ENCODE measurements at regions not wholly inside any gene's neighbourhood (a gene's known extent, or its start where the extent isn't known, plus 50 kb on each side); places are given as distances from the start of the nearest gene placed in this dataset.

DNA sequence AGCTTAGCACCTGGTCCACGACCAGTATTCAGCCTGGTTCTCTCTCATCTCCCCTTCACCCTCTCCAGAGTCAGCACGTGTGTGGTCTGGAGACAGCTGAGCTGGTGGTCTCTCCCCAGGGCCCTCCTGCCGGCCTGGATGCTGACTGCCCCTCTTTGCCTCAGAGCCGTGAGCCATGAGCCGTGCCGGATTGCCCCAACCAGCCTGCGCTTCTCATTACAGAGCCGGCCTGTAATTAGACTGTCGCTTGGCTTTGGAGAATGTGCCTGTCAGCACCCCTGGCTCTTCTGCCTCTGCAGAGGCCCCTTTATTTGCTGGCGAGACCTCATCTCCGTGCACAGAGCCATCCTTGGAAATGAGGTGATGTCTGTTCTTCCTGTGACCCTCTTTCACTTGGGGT, 118.7 kb upstream of the BOD1 start:
- Mint-ChIP-seq H3K4me3 (no peak overlapping the region), H3K27ac (no peak overlapping the region), H3K36me3 (0 out of 2 replicates have a peak, but pooled peaks cover 4% of the 10 kb centered on the region), H3K4me1 (peaks cover 9% of the 10 kb centered on the region), H3K27me3 (ENCODE audit: low read depth) (no peaks in the 10 kb centered on the region), H3K9me3 (no peaks in the 10 kb centered on the region)
- TF ChIP-seq, protein P1, sequence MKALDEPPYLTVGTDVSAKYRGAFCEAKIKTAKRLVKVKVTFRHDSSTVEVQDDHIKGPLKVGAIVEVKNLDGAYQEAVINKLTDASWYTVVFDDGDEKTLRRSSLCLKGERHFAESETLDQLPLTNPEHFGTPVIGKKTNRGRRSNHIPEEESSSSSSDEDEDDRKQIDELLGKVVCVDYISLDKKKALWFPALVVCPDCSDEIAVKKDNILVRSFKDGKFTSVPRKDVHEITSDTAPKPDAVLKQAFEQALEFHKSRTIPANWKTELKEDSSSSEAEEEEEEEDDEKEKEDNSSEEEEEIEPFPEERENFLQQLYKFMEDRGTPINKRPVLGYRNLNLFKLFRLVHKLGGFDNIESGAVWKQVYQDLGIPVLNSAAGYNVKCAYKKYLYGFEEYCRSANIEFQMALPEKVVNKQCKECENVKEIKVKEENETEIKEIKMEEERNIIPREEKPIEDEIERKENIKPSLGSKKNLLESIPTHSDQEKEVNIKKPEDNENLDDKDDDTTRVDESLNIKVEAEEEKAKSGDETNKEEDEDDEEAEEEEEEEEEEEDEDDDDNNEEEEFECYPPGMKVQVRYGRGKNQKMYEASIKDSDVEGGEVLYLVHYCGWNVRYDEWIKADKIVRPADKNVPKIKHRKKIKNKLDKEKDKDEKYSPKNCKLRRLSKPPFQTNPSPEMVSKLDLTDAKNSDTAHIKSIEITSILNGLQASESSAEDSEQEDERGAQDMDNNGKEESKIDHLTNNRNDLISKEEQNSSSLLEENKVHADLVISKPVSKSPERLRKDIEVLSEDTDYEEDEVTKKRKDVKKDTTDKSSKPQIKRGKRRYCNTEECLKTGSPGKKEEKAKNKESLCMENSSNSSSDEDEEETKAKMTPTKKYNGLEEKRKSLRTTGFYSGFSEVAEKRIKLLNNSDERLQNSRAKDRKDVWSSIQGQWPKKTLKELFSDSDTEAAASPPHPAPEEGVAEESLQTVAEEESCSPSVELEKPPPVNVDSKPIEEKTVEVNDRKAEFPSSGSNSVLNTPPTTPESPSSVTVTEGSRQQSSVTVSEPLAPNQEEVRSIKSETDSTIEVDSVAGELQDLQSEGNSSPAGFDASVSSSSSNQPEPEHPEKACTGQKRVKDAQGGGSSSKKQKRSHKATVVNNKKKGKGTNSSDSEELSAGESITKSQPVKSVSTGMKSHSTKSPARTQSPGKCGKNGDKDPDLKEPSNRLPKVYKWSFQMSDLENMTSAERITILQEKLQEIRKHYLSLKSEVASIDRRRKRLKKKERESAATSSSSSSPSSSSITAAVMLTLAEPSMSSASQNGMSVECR (CRISPR knock-in tag; IDR thresholded peaks at IDR 0.05; ENCODE audit: borderline replicate concordance), result no peak
- TF ChIP-seq, protein P2, sequence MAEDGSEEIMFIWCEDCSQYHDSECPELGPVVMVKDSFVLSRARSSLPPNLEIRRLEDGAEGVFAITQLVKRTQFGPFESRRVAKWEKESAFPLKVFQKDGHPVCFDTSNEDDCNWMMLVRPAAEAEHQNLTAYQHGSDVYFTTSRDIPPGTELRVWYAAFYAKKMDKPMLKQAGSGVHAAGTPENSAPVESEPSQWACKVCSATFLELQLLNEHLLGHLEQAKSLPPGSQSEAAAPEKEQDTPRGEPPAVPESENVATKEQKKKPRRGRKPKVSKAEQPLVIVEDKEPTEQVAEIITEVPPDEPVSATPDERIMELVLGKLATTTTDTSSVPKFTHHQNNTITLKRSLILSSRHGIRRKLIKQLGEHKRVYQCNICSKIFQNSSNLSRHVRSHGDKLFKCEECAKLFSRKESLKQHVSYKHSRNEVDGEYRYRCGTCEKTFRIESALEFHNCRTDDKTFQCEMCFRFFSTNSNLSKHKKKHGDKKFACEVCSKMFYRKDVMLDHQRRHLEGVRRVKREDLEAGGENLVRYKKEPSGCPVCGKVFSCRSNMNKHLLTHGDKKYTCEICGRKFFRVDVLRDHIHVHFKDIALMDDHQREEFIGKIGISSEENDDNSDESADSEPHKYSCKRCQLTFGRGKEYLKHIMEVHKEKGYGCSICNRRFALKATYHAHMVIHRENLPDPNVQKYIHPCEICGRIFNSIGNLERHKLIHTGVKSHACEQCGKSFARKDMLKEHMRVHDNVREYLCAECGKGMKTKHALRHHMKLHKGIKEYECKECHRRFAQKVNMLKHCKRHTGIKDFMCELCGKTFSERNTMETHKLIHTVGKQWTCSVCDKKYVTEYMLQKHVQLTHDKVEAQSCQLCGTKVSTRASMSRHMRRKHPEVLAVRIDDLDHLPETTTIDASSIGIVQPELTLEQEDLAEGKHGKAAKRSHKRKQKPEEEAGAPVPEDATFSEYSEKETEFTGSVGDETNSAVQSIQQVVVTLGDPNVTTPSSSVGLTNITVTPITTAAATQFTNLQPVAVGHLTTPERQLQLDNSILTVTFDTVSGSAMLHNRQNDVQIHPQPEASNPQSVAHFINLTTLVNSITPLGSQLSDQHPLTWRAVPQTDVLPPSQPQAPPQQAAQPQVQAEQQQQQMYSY (CRISPR knock-in tag; IDR thresholded peaks at IDR 0.05), result no peak
- TF ChIP-seq, protein P3, sequence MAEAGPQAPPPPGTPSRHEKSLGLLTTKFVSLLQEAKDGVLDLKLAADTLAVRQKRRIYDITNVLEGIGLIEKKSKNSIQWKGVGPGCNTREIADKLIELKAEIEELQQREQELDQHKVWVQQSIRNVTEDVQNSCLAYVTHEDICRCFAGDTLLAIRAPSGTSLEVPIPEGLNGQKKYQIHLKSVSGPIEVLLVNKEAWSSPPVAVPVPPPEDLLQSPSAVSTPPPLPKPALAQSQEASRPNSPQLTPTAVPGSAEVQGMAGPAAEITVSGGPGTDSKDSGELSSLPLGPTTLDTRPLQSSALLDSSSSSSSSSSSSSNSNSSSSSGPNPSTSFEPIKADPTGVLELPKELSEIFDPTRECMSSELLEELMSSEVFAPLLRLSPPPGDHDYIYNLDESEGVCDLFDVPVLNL (CRISPR knock-in tag; IDR thresholded peaks at IDR 0.05; ENCODE audit: borderline replicate concordance, low read depth), result no peak
- no peak for TF ChIP-seq ETV6 (CRISPR knock-in tag; IDR thresholded peaks at IDR 0.05)
- TF ChIP-seq ZNF232 (CRISPR knock-in tag; IDR thresholded peaks at IDR 0.05), result no peak
- TF ChIP-seq, protein P4, sequence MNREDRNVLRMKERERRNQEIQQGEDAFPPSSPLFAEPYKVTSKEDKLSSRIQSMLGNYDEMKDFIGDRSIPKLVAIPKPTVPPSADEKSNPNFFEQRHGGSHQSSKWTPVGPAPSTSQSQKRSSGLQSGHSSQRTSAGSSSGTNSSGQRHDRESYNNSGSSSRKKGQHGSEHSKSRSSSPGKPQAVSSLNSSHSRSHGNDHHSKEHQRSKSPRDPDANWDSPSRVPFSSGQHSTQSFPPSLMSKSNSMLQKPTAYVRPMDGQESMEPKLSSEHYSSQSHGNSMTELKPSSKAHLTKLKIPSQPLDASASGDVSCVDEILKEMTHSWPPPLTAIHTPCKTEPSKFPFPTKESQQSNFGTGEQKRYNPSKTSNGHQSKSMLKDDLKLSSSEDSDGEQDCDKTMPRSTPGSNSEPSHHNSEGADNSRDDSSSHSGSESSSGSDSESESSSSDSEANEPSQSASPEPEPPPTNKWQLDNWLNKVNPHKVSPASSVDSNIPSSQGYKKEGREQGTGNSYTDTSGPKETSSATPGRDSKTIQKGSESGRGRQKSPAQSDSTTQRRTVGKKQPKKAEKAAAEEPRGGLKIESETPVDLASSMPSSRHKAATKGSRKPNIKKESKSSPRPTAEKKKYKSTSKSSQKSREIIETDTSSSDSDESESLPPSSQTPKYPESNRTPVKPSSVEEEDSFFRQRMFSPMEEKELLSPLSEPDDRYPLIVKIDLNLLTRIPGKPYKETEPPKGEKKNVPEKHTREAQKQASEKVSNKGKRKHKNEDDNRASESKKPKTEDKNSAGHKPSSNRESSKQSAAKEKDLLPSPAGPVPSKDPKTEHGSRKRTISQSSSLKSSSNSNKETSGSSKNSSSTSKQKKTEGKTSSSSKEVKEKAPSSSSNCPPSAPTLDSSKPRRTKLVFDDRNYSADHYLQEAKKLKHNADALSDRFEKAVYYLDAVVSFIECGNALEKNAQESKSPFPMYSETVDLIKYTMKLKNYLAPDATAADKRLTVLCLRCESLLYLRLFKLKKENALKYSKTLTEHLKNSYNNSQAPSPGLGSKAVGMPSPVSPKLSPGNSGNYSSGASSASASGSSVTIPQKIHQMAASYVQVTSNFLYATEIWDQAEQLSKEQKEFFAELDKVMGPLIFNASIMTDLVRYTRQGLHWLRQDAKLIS (CRISPR knock-in tag; IDR thresholded peaks at IDR 0.05; ENCODE audit: borderline replicate concordance), result no peak
- TF ChIP-seq, protein P5, sequence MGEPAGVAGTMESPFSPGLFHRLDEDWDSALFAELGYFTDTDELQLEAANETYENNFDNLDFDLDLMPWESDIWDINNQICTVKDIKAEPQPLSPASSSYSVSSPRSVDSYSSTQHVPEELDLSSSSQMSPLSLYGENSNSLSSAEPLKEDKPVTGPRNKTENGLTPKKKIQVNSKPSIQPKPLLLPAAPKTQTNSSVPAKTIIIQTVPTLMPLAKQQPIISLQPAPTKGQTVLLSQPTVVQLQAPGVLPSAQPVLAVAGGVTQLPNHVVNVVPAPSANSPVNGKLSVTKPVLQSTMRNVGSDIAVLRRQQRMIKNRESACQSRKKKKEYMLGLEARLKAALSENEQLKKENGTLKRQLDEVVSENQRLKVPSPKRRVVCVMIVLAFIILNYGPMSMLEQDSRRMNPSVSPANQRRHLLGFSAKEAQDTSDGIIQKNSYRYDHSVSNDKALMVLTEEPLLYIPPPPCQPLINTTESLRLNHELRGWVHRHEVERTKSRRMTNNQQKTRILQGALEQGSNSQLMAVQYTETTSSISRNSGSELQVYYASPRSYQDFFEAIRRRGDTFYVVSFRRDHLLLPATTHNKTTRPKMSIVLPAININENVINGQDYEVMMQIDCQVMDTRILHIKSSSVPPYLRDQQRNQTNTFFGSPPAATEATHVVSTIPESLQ (CRISPR knock-in tag; IDR thresholded peaks at IDR 0.05), result no peak
- TF ChIP-seq, protein P6, sequence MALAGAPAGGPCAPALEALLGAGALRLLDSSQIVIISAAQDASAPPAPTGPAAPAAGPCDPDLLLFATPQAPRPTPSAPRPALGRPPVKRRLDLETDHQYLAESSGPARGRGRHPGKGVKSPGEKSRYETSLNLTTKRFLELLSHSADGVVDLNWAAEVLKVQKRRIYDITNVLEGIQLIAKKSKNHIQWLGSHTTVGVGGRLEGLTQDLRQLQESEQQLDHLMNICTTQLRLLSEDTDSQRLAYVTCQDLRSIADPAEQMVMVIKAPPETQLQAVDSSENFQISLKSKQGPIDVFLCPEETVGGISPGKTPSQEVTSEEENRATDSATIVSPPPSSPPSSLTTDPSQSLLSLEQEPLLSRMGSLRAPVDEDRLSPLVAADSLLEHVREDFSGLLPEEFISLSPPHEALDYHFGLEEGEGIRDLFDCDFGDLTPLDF (CRISPR knock-in tag; IDR thresholded peaks at IDR 0.05), result no peak
- TF ChIP-seq EMX1 (CRISPR knock-in tag; IDR thresholded peaks at IDR 0.05), result no peak
- TF ChIP-seq, protein P7, sequence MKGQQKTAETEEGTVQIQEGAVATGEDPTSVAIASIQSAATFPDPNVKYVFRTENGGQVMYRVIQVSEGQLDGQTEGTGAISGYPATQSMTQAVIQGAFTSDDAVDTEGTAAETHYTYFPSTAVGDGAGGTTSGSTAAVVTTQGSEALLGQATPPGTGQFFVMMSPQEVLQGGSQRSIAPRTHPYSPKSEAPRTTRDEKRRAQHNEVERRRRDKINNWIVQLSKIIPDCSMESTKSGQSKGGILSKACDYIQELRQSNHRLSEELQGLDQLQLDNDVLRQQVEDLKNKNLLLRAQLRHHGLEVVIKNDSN (CRISPR knock-in tag; IDR thresholded peaks at IDR 0.05), result no peak
- TF ChIP-seq, protein P8, sequence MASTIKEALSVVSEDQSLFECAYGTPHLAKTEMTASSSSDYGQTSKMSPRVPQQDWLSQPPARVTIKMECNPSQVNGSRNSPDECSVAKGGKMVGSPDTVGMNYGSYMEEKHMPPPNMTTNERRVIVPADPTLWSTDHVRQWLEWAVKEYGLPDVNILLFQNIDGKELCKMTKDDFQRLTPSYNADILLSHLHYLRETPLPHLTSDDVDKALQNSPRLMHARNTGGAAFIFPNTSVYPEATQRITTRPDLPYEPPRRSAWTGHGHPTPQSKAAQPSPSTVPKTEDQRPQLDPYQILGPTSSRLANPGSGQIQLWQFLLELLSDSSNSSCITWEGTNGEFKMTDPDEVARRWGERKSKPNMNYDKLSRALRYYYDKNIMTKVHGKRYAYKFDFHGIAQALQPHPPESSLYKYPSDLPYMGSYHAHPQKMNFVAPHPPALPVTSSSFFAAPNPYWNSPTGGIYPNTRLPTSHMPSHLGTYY (CRISPR knock-in tag; IDR thresholded peaks at IDR 0.05), result no peak
- TF ChIP-seq, protein P9, sequence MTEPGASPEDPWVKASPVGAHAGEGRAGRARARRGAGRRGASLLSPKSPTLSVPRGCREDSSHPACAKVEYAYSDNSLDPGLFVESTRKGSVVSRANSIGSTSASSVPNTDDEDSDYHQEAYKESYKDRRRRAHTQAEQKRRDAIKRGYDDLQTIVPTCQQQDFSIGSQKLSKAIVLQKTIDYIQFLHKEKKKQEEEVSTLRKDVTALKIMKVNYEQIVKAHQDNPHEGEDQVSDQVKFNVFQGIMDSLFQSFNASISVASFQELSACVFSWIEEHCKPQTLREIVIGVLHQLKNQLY (CRISPR knock-in tag; IDR thresholded peaks at IDR 0.05), result no peak
- no peak for TF ChIP-seq CBFB (CRISPR knock-in tag; IDR thresholded peaks at IDR 0.05; ENCODE audit: low read depth)
- TF ChIP-seq ZNF396 (CRISPR knock-in tag; IDR thresholded peaks at IDR 0.05; ENCODE audit: borderline replicate concordance), result no peak
- TF ChIP-seq, protein P10, sequence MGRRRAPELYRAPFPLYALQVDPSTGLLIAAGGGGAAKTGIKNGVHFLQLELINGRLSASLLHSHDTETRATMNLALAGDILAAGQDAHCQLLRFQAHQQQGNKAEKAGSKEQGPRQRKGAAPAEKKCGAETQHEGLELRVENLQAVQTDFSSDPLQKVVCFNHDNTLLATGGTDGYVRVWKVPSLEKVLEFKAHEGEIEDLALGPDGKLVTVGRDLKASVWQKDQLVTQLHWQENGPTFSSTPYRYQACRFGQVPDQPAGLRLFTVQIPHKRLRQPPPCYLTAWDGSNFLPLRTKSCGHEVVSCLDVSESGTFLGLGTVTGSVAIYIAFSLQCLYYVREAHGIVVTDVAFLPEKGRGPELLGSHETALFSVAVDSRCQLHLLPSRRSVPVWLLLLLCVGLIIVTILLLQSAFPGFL (CRISPR knock-in tag; IDR thresholded peaks at IDR 0.05; ENCODE audit: borderline replicate concordance), result no peak
- TF ChIP-seq FOXJ3 (CRISPR knock-in tag; IDR thresholded peaks at IDR 0.05; ENCODE audit: borderline replicate concordance), result no peak
- ATAC-seq, result no peak
- ChIA-PET CTCF (interaction anchor here (0.7 to 1.2 kb wide), 2 partner anchors 105 to 249 kb away, joined by 3 read pairs; no protein-coding TSS in a partner anchor), POLR2A (no interaction called here)
- no peak for DNase-seq (ENCODE audit: low spot score)

Data from WTC11 (cell line).